Activated T-helper 2 cell treated with anti-CD3 and anti-CD28 coated beads, Interferon-gamma antibody, Interleukin-2, Interleukin-4, amounts not matched to agents 10 μg/mL and 5 μg/mL and 100 μg/mL, durations not matched to agents 14 hours and 24 hours and 36 hours (primary cell): ENCODE measurements at regions not wholly inside any gene's neighbourhood (a gene's known extent, or its start where the extent isn't known, plus 50 kb on each side); places are given as distances from the start of the nearest gene placed in this dataset.

Experiments
- DNase-seq: peaks from one replicate; pipeline ENCODE4 v3.0.0; 2021; ENCODE audit warnings: low spot score
- H3K27ac Mint-ChIP-seq: one replicate; pipeline ENCODE4 v1.8.0; 2021; ENCODE audit warnings: mixed read lengths
- H3K27me3 Mint-ChIP-seq: one replicate; pipeline ENCODE4 v1.8.0; 2021; ENCODE audit warnings: low read depth, mixed read lengths
- H3K36me3 Mint-ChIP-seq: one replicate; pipeline ENCODE4 v1.8.0; 2021; ENCODE audit warnings: low read depth, mixed read lengths
- H3K4me1 Mint-ChIP-seq: one replicate; pipeline ENCODE4 v1.8.0; 2021; ENCODE audit warnings: low read depth, mixed read lengths
- H3K4me3 Mint-ChIP-seq: one replicate; pipeline ENCODE4 v1.8.0; 2021; ENCODE audit warnings: low read depth, mild to moderate bottlenecking, moderate library complexity, mixed read lengths
- H3K9me3 Mint-ChIP-seq: one replicate; pipeline ENCODE4 v1.8.0; 2021; ENCODE audit warnings: mixed read lengths
- intact Hi-C: fragments of 100-400 bp; cut with micrococcal nuclease; formaldehyde crosslinking; loops from one replicate; pipeline ENCODE4 v1.15.1; 2023

DNA sequence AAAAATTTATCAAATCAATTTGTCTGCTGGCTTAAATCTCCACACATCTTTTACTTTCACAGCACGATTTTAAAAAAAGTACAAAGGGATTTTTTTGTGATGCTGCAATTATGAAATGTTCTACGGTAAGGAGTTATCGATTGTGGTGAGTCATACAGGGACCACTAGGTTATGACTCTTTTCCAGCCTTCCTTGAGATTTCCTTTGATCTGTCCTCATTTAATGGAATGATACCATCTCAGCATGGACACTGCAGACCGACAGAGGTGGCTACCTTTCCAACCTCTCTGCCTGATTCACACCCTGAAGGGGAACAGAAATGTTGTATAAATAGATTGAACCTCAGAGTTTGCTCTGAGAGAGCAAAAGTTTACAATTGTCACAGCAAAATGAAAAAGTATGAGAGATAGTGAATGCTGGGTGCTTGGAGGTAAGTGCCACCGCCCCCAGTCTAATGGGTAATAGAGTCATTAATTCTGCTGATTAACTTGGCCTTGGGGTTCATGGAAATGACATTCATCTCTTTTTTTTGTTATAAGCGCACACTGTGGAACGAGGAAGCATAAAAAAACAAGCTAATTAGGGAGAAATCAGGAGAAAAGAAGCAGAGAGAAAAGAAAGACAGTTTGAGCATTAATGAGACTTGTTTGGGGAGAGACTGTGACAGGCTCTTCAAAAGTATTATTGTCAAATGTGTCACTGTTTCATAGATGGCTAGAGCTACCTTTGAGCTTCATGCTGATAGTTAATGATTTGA, 306.0 kb downstream of the RNF144B start:
- intact Hi-C loops, result no loop called here
- no peaks in the 10 kb centered on the region for H3K4me1 Mint-ChIP-seq
- no peaks in the 10 kb centered on the region for H3K9me3 Mint-ChIP-seq
- H3K36me3 Mint-ChIP-seq, result no peaks in the 10 kb centered on the region
- no peak overlapping the region for H3K4me3 Mint-ChIP-seq
- no peaks in the 10 kb centered on the region for H3K27me3 Mint-ChIP-seq
- DNase-seq, result no peak
- H3K27ac Mint-ChIP-seq, result no peak overlapping the region

DNA sequence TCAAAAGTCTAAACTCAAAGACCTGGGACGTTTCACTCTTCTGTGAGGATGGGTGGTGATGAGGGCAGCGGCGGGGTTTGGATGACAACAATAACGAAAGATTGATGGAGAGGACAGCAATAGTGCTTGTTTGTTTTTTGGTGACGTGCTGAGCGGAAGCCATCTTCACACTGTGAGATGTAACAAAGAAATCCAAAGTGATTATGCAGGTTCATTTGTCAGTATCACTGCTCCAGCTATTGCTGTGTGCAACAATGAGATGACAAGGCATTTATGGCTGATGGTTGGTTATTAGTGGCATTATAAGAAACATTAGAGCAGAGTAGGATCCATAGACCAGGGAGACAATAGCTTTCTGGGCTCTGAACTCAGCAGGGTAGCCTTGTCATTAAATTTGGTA, 306.7 kb downstream of the RNF144B start:
- Mint-ChIP-seq H3K9me3 (no peaks in the 10 kb centered on the region), H3K27ac (no peak overlapping the region), H3K27me3 (no peaks in the 10 kb centered on the region), H3K36me3 (no peaks in the 10 kb centered on the region), H3K4me3 (no peak overlapping the region), H3K4me1 (no peaks in the 10 kb centered on the region)
- intact Hi-C loops, result no loop called here
- no peak for DNase-seq

DNA sequence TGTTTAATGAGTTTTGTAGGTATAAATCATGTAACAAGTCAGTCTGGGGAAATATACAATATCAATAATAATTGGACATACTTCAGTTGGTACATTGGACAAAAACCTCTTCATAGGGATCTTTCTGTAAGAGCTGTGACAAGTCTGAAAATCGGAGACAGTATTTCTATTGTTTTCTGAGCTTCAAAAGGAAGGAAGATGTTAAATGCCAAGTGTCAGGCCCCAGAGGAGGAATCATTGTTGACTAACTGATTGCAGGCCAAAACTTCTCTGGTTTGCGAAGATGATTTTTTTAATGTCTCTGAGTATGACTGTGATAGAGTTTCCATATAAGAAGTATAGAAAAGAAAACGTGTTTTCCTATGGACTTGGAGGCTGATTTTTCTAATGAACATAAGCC, 316.4 kb downstream of the RNF144B start:
- no peak overlapping the region for H3K4me3 Mint-ChIP-seq
- intact Hi-C loops, result no loop called here
- H3K4me1 Mint-ChIP-seq, result no peaks in the 10 kb centered on the region
- no peaks in the 10 kb centered on the region for H3K36me3 Mint-ChIP-seq
- DNase-seq, result no peak
- no peaks in the 10 kb centered on the region for H3K9me3 Mint-ChIP-seq
- no peaks in the 10 kb centered on the region for H3K27me3 Mint-ChIP-seq
- no peak overlapping the region for H3K27ac Mint-ChIP-seq

DNA sequence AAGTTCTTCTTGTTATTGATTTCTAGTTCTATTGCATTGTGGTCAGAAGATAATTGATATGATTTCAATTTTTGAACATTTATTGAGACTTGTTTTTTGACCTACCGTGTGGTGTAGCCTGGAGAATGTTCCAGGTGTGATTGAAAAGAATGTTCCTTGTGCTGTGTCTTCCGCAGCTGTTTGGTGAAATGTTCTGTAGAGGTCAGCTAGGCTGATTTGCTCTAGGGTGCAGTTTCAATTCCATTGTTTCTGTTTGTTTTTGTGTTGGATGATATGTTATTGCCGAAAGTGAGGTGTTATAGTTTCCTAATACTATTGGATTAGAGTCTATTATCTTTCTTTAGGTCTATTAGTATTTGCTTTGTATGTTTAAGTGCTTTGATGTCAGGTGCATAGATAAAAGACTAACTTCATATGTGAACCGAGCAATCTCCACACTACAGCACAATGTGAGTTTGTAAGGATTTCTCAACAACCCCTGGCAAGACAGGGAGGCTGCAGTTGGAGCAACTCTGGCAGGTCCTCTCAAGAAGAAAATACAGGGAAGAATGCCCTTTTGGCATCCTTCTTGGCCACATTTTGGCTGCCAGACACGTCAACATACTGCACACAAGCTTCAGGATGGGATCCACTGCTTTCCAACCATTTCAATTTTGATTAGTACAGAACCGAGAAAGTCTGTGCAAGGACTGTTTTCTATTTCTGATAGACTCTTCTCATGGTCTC, 320.7 kb downstream of the RNF144B start:
- no peak for DNase-seq
- Mint-ChIP-seq H3K4me1 (no peaks in the 10 kb centered on the region), H3K27me3 (no peaks in the 10 kb centered on the region), H3K36me3 (no peaks in the 10 kb centered on the region), H3K9me3 (no peaks in the 10 kb centered on the region), H3K4me3 (no peak overlapping the region), H3K27ac (no peak overlapping the region)
- intact Hi-C loops, result no loop called here

DNA sequence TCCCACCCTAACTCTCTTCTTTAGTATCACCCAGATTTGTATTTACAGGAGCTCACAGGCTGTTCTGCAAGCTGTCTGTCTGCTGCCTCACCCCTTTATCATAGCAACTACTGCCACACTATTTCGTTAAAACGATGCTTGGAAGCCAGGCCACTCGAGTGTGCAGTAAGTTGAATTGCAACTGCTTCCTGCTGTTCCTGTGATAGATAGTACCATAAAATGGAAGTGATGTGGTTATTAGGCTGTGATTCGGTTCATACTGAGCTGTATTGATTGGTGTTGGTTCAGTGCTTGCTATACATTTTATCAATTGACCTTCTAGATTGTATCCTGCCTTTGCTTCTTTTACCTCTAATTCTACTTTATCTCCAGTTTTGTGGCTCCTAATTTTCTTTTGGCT, 325.4 kb downstream of the RNF144B start:
- Mint-ChIP-seq H3K4me3 (no peak overlapping the region), H3K9me3 (no peaks in the 10 kb centered on the region), H3K27ac (no peak overlapping the region), H3K27me3 (no peaks in the 10 kb centered on the region), H3K36me3 (no peaks in the 10 kb centered on the region), H3K4me1 (no peaks in the 10 kb centered on the region)
- intact Hi-C loops, result no loop called here
- DNase-seq, result no peak

DNA sequence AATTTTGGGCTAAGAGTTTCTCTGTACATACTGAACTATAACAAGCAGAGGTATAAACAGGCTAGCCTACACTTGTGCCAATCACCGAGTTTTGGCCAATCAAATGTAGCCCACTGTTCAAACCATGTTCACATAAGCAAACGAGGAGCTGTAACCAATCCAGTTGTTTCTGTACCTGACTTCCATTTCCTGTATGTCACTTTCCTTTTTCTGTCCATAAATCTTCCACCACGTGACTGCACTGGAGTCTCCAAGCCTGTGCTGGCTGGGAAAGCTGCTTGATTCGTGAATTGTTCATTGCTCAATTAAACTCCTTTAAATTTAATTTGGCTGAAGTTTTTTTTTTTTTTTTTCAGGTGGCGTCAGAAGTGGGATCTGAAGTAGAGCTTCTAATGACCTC, 332.9 kb downstream of the RNF144B start:
- Mint-ChIP-seq H3K4me1 (no peaks in the 10 kb centered on the region), H3K27ac (no peak overlapping the region), H3K36me3 (no peaks in the 10 kb centered on the region), H3K4me3 (no peak overlapping the region), H3K27me3 (no peaks in the 10 kb centered on the region), H3K9me3 (no peaks in the 10 kb centered on the region)
- no peak for DNase-seq
- intact Hi-C loops, result no loop called here

DNA sequence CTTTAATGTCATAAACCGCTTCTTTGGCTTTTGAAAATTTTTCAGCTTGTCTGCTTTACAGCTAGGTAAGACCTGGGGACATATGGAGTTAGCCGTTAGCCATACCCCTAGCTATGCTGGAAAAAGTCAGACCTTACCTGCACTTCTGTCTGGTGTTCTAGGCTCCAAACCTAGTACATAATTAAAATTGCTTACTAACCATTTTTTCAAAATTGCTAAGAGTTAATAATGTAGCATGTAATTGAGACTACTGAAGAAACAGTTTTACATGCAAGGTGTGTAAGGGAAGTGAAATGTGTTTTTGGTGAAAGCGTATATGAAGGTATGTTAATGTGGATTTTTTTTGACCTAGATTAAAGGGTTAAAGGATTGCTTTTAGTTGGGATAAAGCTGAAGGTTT, 336.9 kb downstream of the RNF144B start:
- no peaks in the 10 kb centered on the region for H3K36me3 Mint-ChIP-seq
- intact Hi-C loops, result no loop called here
- H3K4me1 Mint-ChIP-seq, result no peaks in the 10 kb centered on the region
- H3K27ac Mint-ChIP-seq, result no peak overlapping the region
- no peaks in the 10 kb centered on the region for H3K27me3 Mint-ChIP-seq
- DNase-seq, result no peak
- H3K9me3 Mint-ChIP-seq, result no peaks in the 10 kb centered on the region
- no peak overlapping the region for H3K4me3 Mint-ChIP-seq

DNA sequence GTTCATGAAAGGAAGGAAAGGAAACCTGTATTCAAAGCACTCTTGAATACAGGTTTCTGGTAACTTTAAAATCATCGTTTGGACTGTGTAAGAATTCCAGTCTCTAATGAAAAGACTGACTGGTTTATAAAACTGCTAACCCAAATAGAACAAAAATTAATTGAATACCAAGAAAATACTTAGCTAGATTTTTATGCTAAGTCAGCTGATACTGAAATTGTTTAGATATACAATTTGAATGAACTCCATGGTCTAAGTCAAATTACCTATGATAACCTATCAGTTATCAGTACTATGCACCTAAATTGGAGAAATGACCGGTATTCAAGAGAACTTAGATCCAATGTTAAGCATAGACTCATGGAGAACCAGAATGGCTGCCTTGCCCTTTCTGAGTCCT, 338.3 kb downstream of the RNF144B start:
- H3K36me3 Mint-ChIP-seq, result no peaks in the 10 kb centered on the region
- H3K4me3 Mint-ChIP-seq, result no peak overlapping the region
- H3K4me1 Mint-ChIP-seq, result no peaks in the 10 kb centered on the region
- intact Hi-C loops, result no loop called here
- no peak for DNase-seq
- H3K27me3 Mint-ChIP-seq, result no peaks in the 10 kb centered on the region
- H3K9me3 Mint-ChIP-seq, result no peaks in the 10 kb centered on the region
- no peak overlapping the region for H3K27ac Mint-ChIP-seq

DNA sequence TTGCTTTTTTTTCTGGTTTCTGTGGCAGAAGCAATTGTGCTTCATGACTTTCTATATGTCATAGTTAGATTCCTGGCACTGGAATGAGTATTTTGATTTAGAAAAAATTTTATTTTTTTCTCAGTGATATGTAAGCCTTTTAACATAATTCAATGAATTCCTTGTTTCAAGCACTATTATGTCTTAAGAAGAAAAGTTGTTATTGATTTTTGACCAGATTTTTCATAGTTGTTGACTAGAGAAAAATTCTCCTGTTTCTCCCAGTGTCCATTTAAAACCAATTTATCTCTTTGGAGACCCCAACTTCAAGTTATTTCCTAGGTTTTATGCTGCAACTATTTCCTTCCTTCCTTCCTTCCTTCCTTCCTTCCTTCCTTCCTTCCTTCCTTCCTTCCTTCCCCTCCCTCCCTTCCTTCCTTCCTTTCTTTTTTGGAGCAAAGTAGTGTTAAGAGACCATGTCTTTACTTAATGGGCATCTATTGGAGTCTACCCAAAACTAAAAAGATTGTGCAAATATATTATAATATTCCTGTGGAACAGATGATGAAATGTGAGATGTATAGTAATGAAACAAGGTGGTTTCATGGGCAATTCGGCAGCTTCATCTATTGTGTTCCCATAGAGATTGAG, 346.9 kb downstream of the RNF144B start:
- intact Hi-C loops, result no loop called here
- Mint-ChIP-seq H3K9me3 (no peaks in the 10 kb centered on the region), H3K36me3 (no peaks in the 10 kb centered on the region), H3K4me3 (no peak overlapping the region), H3K4me1 (no peaks in the 10 kb centered on the region), H3K27me3 (no peaks in the 10 kb centered on the region), H3K27ac (no peak overlapping the region)
- no peak for DNase-seq

DNA sequence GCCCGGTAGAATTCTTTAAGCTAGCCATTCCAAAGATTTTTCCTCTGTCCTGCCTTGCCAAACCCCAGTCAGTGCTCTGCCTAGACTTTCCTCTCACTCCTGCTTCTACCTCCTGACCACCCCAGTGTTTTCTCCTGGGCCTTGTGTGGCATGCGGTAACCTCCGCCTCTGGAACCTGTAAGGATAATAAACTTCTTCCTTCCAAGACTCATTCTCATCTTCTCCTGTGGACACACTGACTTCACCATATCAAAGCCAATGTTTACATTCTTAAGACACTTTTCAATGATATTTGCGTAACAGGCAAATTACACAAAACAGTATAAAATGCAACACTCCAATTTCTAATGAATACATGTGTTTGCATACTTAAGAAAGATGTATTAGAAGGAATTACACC, 354.6 kb downstream of the RNF144B start:
- Mint-ChIP-seq H3K4me1 (no peaks in the 10 kb centered on the region), H3K27ac (no peak overlapping the region), H3K36me3 (no peaks in the 10 kb centered on the region), H3K9me3 (no peaks in the 10 kb centered on the region), H3K4me3 (no peak overlapping the region), H3K27me3 (no peaks in the 10 kb centered on the region)
- DNase-seq, result no peak
- intact Hi-C loops, result no loop called here

DNA sequence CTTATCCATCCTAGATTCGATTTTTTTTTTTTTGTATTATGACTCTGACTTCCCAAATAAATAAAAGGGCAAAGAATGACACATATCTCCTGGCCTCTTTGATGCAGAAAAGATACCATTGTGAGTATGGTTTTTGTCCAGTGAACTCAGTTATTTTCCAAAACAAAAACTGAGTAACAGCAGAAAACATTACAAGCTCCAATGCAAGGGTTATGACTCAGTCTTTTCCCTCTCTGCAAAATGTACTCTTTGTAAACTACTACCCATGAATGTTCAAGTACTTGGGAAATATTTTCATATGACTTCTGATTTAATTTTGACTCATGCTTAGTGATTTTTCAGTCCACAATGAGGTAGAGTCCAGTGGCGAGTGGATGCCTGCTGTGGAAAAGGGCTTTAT, 355.3 kb downstream of the RNF144B start:
- no peak for DNase-seq
- no peak overlapping the region for H3K4me3 Mint-ChIP-seq
- H3K27me3 Mint-ChIP-seq, result no peaks in the 10 kb centered on the region
- intact Hi-C loops, result no loop called here
- H3K27ac Mint-ChIP-seq, result no peak overlapping the region
- no peaks in the 10 kb centered on the region for H3K4me1 Mint-ChIP-seq
- no peaks in the 10 kb centered on the region for H3K36me3 Mint-ChIP-seq
- H3K9me3 Mint-ChIP-seq, result no peaks in the 10 kb centered on the region

DNA sequence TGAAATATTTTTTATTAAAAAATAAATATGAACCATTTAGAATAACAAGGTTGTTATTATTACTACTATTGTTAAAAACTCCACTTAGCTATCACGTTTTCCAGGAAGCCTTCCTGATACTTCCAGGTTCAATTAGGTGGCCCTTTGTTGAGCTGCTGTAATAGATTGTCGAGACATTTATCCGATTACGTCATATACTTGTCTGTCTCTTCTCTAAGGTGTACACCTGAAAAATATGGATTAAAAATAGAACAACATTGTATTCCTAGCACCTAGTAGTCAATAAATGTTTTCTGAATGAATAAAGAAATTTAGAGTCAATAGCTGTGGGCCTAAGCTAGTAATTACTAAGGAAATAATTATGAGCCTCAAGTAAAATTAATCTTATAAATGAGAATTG, 359.6 kb downstream of the RNF144B start:
- intact Hi-C loops, result no loop called here
- no peak overlapping the region for H3K27ac Mint-ChIP-seq
- H3K4me3 Mint-ChIP-seq, result no peak overlapping the region
- no peaks in the 10 kb centered on the region for H3K4me1 Mint-ChIP-seq
- H3K9me3 Mint-ChIP-seq, result no peaks in the 10 kb centered on the region
- H3K36me3 Mint-ChIP-seq, result no peaks in the 10 kb centered on the region
- H3K27me3 Mint-ChIP-seq, result no peaks in the 10 kb centered on the region
- DNase-seq, result no peak

DNA sequence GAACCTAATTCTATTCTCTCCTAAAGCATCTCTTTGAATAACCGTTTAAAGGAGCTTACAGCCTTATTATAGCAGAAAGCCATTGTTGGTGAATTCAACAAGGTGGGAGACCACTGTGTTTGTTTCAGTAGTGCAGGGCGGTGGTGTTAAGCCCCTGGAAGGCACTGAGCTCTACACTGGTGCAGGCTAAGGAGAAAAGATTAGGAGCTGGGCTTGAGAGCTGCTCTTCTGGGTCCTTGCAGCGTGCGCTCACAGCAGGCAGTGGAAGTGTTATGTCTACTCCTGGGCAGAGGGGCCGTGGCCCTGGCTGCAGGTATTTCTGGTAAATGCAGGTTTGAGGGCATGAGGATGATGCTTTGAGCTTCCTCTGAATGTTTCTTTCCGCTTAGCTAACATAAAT, 361.2 kb downstream of the RNF144B start:
- H3K4me3 Mint-ChIP-seq, result no peak overlapping the region
- H3K27me3 Mint-ChIP-seq, result no peaks in the 10 kb centered on the region
- intact Hi-C loops, result no loop called here
- DNase-seq, result no peak
- no peaks in the 10 kb centered on the region for H3K4me1 Mint-ChIP-seq
- H3K36me3 Mint-ChIP-seq, result no peaks in the 10 kb centered on the region
- H3K27ac Mint-ChIP-seq, result no peak overlapping the region
- no peaks in the 10 kb centered on the region for H3K9me3 Mint-ChIP-seq
